HG02938 (cell line): ENCODE measurements at regions not wholly inside any gene's neighbourhood (a gene's known extent, or its start where the extent isn't known, plus 50 kb on each side); places are given as distances from the start of the nearest gene placed in this dataset.

ENCODE experiments used
- ATAC-seq: cut with Tn5 transposase; IDR thresholded peaks from one replicate; pipeline ENCODE4 v1.9.1; 2021; ENCODE audit warnings: mild to moderate bottlenecking, moderate library complexity; ENCODE audit not compliant: unreplicated experiment

GRCh38 chr17:73722165-73722564 is 77.9 kb upstream of the SDK2 start:
- ATAC-seq, result no peak

DNA sequence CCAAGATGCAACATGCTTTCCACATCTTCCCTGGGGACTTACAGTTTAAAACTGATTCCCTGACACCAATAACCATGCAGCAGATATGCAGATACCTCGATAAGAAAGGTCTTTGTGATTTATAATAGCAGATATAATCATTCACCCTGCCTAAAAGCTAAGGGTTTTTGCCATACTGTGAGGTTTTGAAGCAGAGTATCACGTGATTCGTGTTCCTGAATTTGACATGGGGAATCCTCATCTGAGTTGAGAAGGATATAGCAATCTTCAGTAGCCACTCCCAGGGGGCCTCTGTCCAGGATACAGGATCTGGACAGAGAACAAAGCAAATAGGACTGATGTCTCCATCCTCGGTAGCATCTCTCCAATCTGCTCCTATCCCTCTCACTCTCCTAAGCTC is 79.1 kb upstream of the SDK2 start:
- no peak for ATAC-seq

- ATAC-seq, result no peak
Observed at GRCh38 chr17:73724341-73724740, 80.1 kb upstream of the SDK2 start.

DNA sequence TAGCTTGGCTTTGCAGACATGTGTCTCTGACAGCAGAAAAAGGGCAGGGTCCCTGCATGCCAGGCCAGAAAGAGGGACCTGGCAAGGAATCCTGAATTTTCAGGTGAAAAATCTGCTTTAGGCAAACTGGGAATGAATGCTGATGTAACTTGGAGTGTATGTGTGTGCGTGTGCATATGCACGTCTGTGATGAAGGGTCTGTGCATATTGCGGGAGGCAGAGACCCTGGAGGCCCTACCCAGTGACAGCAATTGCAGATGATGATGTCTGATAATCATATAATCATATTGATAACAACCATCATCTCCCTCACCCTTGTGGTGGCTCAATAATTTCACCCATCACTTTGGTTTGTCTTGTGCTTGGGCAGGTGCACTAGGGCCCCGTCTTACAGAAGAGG is 80.7 kb upstream of the SDK2 start:
- ATAC-seq, result no peak

GRCh38 chr17:73725794-73726515 is 81.7 kb upstream of the SDK2 start:
- no peak for ATAC-seq

GRCh38 chr17:73727941-73728340 is 83.7 kb upstream of the SDK2 start:
- ATAC-seq, result no peak

GRCh38 chr17:73729101-73729500 is 84.9 kb upstream of the SDK2 start:
- no peak for ATAC-seq

- no peak for ATAC-seq
Observed at GRCh38 chr17:73731733-73732132, 87.5 kb upstream of the SDK2 start.

GRCh38 chr17:73733517-73733916 is 89.3 kb upstream of the SDK2 start:
- no peak for ATAC-seq

DNA sequence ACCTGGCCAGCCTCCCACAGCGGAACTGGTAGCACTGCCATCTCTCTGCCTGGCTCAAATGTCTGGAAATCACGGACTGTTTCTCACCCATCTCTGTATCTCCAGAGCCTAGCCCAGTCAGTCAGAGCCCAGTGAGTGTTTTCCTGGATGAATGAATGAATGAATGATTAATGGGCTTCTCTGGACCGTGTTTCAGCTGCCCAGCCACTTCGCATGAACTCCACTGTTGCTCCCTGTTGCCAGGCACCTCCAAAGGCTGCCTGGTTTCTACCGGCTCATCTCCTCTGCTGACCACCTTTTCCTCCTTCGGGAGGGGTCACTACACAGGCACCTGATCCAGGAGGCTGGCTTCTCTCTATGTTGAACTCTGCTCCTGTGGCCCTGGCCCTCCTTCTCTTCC is 91.0 kb upstream of the SDK2 start:
- ATAC-seq, result no peak

- no peak for ATAC-seq
Observed at GRCh38 chr17:73738751-73739575, 94.7 kb upstream of the SDK2 start.

DNA sequence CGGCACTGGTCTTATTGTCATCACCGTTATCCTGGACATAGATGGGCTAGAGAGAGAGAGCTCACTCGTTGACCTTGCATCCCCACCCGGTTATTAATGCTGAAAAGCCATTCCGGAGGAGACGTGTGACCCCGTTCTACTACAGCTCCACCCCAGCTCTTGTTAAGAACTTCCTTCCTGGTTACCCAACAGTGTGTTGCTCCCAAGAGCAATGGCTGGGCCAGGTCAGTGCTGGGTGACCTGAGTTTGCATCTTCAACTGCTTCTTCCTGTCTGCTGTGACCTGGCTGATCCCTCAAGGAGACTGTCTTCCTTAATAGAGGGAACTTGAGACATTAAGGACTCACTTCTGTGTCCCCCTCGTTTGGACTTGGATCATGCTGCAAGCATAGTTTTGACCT is 96.1 kb upstream of the SDK2 start:
- ATAC-seq, result no peak

DNA sequence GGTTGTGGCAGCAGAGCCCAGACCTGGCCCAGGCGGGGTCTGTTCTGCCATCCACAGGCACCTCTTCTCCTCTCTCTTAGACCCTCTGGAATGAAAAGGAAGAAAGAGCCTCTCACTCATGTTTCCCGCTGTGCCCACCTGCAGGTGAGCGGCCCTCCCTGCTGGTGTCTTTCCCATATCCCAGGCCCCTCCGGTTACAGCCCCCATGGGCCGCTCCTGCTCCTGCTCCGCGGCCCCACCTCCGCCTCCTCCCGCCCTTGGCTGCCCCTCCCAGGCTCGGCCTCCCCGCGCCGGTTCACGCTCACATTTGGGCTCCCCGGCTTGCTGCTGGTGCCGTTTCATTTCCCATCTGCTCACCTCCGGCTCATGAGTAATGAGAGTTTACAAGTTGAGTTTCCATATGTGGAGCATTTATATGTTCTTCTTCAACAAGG is 98.7 kb upstream of the SDK2 start:
- ATAC-seq, result no peak

DNA sequence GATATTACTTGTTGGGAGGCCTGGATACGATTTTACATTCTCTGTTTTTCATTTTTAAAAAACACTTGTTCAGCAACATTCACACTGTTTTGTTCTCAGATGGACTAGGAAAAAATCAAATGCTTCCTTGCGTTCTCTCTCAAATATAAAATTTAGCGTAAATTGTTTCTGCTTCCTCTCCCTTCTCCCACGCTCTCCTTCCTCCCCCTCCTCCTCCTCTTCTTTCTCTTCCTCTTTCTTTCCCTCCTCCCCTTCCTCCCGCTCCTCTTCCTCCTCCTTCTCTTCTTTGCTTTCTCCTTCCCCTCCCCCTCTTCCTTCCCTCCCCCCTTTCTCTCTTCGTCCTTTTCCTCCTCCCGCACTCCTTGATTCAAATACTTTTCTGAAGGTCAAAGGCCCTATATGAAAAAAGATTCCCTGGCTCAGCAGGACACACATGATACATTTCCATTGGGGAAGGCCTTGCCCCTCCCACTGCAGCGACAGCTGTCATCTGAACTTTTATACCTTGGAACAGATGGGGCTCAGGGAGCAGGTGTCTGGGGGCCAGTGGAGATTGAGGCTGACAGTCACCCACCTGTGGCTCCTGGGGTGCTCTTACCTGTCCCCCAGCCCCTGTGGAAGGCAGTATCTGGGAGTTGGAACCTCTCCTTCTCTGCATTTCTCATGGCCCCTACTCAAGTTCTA is 99.4 kb upstream of the SDK2 start:
- ATAC-seq, result no peak

DNA sequence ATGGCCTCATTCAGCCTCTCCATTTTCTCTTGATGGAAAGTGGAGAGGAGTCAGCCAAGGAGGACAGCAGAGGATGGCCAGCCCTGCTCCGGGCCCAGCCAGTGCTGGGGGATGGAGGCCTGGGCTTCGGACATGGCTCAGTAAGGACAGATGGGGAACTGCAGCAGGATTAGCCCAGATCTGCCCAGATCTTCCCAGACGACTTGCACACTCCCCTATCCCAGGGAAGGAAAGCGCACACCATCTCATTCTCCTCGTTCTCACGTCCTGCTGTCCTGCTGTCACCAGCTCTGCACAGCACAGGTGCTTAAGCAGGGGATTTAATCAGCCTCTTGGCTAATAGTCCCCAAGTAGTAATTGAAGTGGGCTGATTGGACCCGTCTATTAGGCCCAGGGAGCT is 100.2 kb upstream of the SDK2 start:
- no peak for ATAC-seq

DNA sequence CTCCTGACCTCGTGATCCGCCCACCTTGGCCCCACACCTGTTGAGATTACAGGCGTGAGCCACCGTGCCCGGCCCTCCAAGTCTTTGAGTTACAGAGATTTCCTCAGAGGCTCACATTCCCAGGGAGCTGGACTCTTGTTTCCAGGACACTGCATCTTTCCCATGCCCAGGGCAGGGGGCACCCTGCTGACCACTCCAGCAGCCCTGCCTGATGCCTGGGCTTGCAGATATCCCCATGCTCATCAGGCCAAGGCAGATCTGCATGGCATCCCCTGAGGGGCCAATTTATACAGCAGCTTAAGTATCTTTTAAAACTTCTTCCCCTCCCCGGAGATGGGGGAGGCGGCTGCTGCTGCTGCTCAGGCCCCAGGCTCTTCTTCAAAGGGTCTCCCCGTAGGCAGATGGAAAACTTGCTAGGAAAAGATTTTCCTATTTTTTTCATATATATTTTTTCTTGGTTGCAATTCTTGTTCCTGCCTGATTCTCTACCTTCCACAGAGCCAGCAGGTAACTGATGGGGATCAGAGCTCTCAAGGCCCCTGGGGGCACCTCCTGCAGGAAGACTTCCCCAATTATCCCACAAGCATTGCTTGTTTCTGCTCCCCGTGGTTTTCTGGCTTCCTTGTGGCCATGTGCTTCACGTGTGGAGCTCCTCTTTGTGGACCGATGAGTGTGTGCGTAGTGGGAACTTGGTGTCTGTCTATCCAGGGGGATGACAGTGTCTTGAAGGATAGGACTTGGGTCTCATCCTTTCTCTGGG is 102.2 kb upstream of the SDK2 start:
- no peak for ATAC-seq

GRCh38 chr17:73747221-73748002 is 103.2 kb upstream of the SDK2 start:
- no peak for ATAC-seq

DNA sequence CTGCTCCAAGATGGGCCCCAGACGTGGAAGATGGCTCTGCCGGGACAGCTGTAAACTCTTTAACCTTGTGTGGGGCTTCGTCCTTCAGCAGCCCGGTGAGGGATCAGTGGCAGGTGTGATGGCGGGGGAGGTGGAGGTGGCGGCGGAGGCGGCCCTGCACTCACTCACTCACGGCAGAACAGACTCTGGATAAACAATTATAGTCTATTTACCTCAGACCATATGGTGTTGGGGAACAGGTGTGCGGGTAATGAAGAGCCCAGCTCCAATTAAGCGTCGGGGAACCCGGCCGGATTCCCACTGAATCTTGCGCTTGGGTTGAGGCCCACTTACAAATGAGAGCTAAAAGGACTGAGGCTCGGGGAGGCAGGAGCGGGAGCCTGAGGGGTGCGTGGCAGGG is 104.3 kb upstream of the SDK2 start:
- ATAC-seq, result no peak

GRCh38 chr17:73749337-73749823 is 105.1 kb upstream of the SDK2 start:
- no peak for ATAC-seq

DNA sequence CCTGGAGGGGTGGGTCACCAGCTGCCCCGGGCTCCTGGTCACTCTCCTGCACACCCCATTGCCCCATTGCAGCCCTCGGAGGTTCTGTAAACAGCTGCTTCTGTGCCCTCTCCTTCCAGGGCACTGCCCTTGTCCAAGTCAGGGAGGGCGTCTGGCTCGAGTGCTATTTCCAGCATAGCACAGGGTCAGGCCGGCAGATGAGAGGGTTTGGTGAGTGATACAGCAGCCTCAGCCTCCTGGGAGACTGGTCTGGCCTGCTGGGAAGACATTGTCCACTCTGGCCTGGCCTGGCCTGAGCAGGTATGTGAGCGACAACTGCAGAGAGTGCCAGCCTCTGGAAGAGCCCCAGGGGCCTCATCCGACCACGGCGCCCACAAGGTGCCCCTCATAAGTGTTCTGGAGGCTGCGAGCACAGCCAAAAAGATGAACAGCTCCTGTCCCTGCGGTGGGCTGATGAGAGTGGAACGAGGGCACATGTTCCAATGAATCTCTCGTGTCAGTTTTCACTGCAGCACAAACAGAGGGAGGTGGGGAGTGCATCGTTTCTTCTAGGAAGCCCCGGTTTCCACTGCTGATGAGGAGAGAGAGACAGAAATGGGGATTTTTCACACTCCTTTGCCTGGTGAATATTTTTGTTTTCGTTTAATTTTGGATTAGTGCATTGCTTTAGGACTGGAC is 105.8 kb upstream of the SDK2 start:
- no peak for ATAC-seq
